ENCODE measurements at regions not wholly inside any gene's neighbourhood (a gene's known extent, or its start where the extent isn't known, plus 50 kb on each side); places are given as distances from the start of the nearest gene placed in this dataset.

GRCh38 chr4:167730769-167731168, 361.6 kb upstream of the ANXA10 start (continued):
- TF ChIP-seq ZBTB11 (CRISPR knock-in tag; IDR thresholded peaks at IDR 0.05) = no peak

- H3K36me3 ChIP-seq (ENCODE audit: control insufficient read depth in 2 of 2, insufficient read depth in 2 of 2, low read length in 1 of 2) = no peaks in the 10 kb centered on the region
- no peaks in the 10 kb centered on the region for H3K27me3 ChIP-seq (replicated peaks in 1 of 2; ENCODE audit: control insufficient read depth in 2 of 2, insufficient read depth in 2 of 2, low read length in 1 of 2)
- ChIA-PET CTCF (no interaction called here), POLR2A (no interaction called here), SMC1A (ENCODE audit: uncharacterized antibody, unreplicated experiment) (no interaction called here), RAD21 (ENCODE audit: unreplicated experiment) (no interaction called here)
- H3K9me3 ChIP-seq (replicated peaks; ENCODE audit: control insufficient read depth, insufficient read depth, low read length) = no peaks in the 10 kb centered on the region
- no peak overlapping the region for H2AFZ ChIP-seq (ENCODE audit: control insufficient read depth, low read depth, low read length)
- no peak overlapping the region for H3K27ac ChIP-seq (ENCODE audit: control insufficient read depth, insufficient read depth)
- in situ Hi-C loops (cut with MboI) = no loop called here
- H3K4me1 ChIP-seq (ENCODE audit: control insufficient read depth, insufficient read depth, low read length) = no peaks in the 10 kb centered on the region
- H3K79me2 ChIP-seq (ENCODE audit: control insufficient read depth, insufficient read depth, low read length) = no peaks in the 10 kb centered on the region
- intact Hi-C loops (cut with micrococcal nuclease; ENCODE audit: unreplicated experiment) = no loop called here
- no peak overlapping the region for H3K9ac ChIP-seq (ENCODE audit: control insufficient read depth, insufficient read depth, low read length)
- TF ChIP-seq HDGF (IDR thresholded peaks at IDR 0.05) (no peak), REST (IDR thresholded peaks at IDR 0.05; ENCODE audit: low read depth, low read length) (no peak), RELA (IDR thresholded peaks at IDR 0.05; ENCODE audit: borderline replicate concordance, partially characterized antibody) (no peak), TAF1 (IDR thresholded peaks at IDR 0.05; ENCODE audit: borderline replicate concordance, low read depth, low read length) (no peak), CREM (IDR thresholded peaks at IDR 0.05; ENCODE audit: low read depth) (no peak), FOS (IDR thresholded peaks at IDR 0.05; ENCODE audit: borderline replicate concordance, extremely low read depth, insufficient read length) (no peak), ZBED1 (IDR thresholded peaks at IDR 0.05; ENCODE audit: borderline replicate concordance) (no peak)
- DNase-seq (ENCODE audit: low read depth, low spot score) (no peak), FAIRE-seq (no peak), ATAC-seq (no peak)
- BruUV-seq (replicated peaks) = no TSS peak
- no peak overlapping the region for H3K4me2 ChIP-seq (ENCODE audit: control insufficient read depth, insufficient read depth)
- H3K4me3 ChIP-seq = no peak overlapping the region
- 3% methylated on average over 6 of the region's 6 CpGs for WGBS (ENCODE audit: insufficient coverage, insufficient replicate concordance, low lambda C conversion rate, missing lambda C conversion rate)
- no peaks in the 10 kb centered on the region for H4K20me1 ChIP-seq (ENCODE audit: control insufficient read depth, insufficient read depth)
These were observed 347.2 kb upstream of the ANXA10 start for GRCh38 chr4:167745024-167745687.

Data from GM12878 (cell line).